Omental fat pad (tissue), 3 donors: ENCODE measurements at regions not wholly inside any gene's neighbourhood (a gene's known extent, or its start where the extent isn't known, plus 50 kb on each side); places are given as distances from the start of the nearest gene placed in this dataset. TPM values are rescaled to one million over a fixed set of nuclear protein-coding genes. Genes with fewer than 3 reads are reported as not detected.

Experiments
- ATAC-seq: fragments of 150-250 bp; one replicate; pipeline ENCODE4 v1.9.1; 2016; ENCODE audit warnings: mild to moderate bottlenecking, moderate library complexity; ENCODE audit not compliant: low FRiP score
- DNase-seq: peaks from one replicate; pipeline ENCODE4 v3.0.0-alpha.2; 2019; ENCODE audit warnings: low spot score
- CTCF ChIP-seq, 3 donors: fragments of 450-650 bp; IDR thresholded peaks; one replicate each; pipeline ENCODE4 v1.5.1; 2016 to 2017; ENCODE audit warnings: antibody characterized with exemption in 3 of 3, mild to moderate bottlenecking in 3 of 3, moderate library complexity in 2 of 3
- small RNA-seq: library from RNA; depleted of rRNA; stranded (forward); fragments of <200 nt; gene quantifications from one replicate; pipeline ENCODE3, GENCODE V24; 2016

GRCh38 chr13:34886987-34887386 lies 55.1 kb upstream of the NBEA start:
- DNase-seq (no peak), ATAC-seq (no peak)
- no peak for TF ChIP-seq CTCF (IDR thresholded peaks at IDR 0.05)

Small RNA genes in the stretch of these regions (small RNA-seq; reads per million reads assigned to genes)
- gene AL356321.1 (not detected), gene RF00402 (not detected)
